Suprapubic skin (tissue), 4 donors: ENCODE measurements at regions not wholly inside any gene's neighbourhood (a gene's known extent, or its start where the extent isn't known, plus 50 kb on each side); places are given as distances from the start of the nearest gene placed in this dataset.

ENCODE experiments used
- EP300 ChIP-seq: sonication (generic); formaldehyde crosslinking; IDR thresholded peaks from one replicate; pipeline ENCODE4 v1.6.1; 2017; ENCODE audit warnings: antibody characterized with exemption
- POLR2A ChIP-seq, 2 donors: fragments of 450-650 bp; IDR thresholded peaks; one replicate each; pipeline ENCODE4 v1.6.1; 2017; ENCODE audit warnings: antibody characterized with exemption in 2 of 2, mild to moderate bottlenecking in 2 of 2, moderate library complexity in 2 of 2
- POLR2AphosphoS5 ChIP-seq, 3 donors: sonication (generic); formaldehyde crosslinking; IDR thresholded peaks; one replicate each; pipeline ENCODE4 v1.6.1; 2017; ENCODE audit warnings: antibody characterized with exemption in 3 of 3
- TF ChIP-seq, protein P1 (sequence below), 2 donors: fragments of 200-600 bp in 1 of 2; fragments of 450-650 bp in 1 of 2; sonication (generic) in 1 of 2; IDR thresholded peaks; one replicate each; pipeline ENCODE4 v1.5.1; 2016 to 2019; ENCODE audit warnings: antibody characterized with exemption in 2 of 2, mild to moderate bottlenecking in 1 of 2, moderate library complexity in 1 of 2

DNA sequence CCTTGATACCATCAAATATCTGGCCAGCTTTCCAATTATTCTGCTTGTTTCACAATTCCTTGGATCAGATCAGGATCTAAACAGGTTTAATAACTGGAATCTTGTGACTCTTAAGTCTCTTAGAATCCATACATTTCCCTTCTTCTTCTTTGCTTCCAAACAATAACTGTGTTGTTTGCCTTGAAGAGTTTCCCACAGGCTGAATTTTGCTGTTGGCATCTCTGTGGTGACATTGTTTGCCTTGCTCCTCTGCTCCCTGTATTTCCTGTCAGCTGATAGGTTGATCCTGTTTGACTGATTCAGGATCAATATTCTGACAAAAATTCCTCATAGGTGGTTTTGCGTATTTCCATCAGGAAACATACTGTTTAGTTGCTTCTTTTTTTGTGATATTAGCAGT, 248.4 kb upstream of the LMCD1 start:
- TF ChIP-seq, protein P1, sequence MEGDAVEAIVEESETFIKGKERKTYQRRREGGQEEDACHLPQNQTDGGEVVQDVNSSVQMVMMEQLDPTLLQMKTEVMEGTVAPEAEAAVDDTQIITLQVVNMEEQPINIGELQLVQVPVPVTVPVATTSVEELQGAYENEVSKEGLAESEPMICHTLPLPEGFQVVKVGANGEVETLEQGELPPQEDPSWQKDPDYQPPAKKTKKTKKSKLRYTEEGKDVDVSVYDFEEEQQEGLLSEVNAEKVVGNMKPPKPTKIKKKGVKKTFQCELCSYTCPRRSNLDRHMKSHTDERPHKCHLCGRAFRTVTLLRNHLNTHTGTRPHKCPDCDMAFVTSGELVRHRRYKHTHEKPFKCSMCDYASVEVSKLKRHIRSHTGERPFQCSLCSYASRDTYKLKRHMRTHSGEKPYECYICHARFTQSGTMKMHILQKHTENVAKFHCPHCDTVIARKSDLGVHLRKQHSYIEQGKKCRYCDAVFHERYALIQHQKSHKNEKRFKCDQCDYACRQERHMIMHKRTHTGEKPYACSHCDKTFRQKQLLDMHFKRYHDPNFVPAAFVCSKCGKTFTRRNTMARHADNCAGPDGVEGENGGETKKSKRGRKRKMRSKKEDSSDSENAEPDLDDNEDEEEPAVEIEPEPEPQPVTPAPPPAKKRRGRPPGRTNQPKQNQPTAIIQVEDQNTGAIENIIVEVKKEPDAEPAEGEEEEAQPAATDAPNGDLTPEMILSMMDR (IDR thresholded peaks at IDR 0.05) = no peak
- no peak for TF ChIP-seq POLR2A (IDR thresholded peaks at IDR 0.05)
- TF ChIP-seq POLR2AphosphoS5 (IDR thresholded peaks at IDR 0.05) = no peak
- no peak for TF ChIP-seq EP300
